ENCODE measurements at regions not wholly inside any gene's neighbourhood (a gene's known extent, or its start where the extent isn't known, plus 50 kb on each side); places are given as distances from the start of the nearest gene placed in this dataset.
A peak's percentile ranks its signal among the peaks of the same experiment; 100 is the strongest.

DNA sequence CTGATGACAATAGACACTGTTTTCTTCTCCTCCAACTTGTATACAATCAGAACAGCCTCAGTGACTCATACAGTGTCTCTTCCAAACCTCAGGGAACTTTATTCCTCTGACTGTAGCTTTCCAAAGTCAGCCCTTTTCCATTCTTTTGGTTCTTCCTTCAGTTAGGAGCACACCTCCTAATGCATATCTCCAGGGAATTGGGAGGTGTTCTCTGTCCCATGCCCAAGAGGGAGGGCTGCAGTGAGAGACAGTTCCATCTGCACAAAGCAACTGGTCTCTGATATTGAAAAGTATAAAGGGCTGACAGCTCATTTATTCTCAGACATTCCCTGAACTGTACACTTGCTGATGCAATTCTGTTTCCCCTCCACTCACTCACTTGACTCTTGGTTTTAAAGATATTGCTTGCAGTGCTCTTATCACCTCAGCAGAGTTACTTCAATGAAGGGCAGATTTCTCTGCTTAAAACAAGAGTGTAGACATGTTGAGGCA, 337.8 kb upstream of the TBC1D5 start:
- Histone ChIP-seq H3K4me1 (ENCODE audit: insufficient read depth, low read length) (peaks cover 12% of the 10 kb centered on the region), H3K36me3 (ENCODE audit: insufficient read depth, low read length) (no peaks in the 10 kb centered on the region), H4K20me1 (ENCODE audit: insufficient read depth, low read length) (no peaks in the 10 kb centered on the region), H3K4me3 (ENCODE audit: insufficient read depth, low read length) (no peak overlapping the region), H2AFZ (ENCODE audit: low read length) (peak overlapping the region; percentile 60), H3K79me2 (ENCODE audit: insufficient read depth, low read length) (no peaks in the 10 kb centered on the region), H3K4me2 (ENCODE audit: insufficient read depth, low read length) (peak overlapping the region; percentile 15), H3K9me3 (ENCODE audit: low read depth, low read length) (no peaks in the 10 kb centered on the region), H3K27ac (ENCODE audit: low read depth, low read length) (no peak overlapping the region), H3K27me3 (ENCODE audit: insufficient read depth, low read length) (no peaks in the 10 kb centered on the region)
- no peak for TF ChIP-seq CTCF (IDR thresholded peaks at IDR 0.05; ENCODE audit: extremely low read depth, low read depth, low read length)
- peak; percentile 62 for DNase-seq (ENCODE audit: insufficient read length, low spot score, missing footprints)

- H3K27ac ChIP-seq (ENCODE audit: low read depth, low read length), result no peak overlapping the region
- DNase-seq (ENCODE audit: insufficient read length, low spot score, missing footprints), result no peak
Observed at GRCh38 chr3:18079739-18080138, 337.3 kb upstream of the TBC1D5 start.

DNA sequence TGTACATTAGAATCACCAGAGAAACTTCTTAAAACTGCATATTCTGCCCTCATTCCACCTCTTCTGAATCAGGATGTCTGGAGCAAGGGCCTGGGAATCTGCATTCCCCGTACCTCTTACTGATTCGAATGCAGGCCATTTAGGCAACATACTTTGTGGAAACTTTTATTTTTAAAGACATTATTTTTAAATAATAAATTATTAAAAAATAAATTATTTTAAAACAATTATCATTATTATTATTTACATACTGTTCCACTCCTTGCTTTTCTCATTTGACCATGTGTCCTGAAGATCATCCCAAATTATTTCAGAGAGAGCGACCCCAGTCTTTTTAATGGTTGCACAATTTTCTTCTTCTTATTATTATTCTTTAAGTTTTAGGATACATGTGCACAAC, 336.6 kb upstream of the TBC1D5 start:
- H3K36me3 ChIP-seq (ENCODE audit: insufficient read depth, low read length), result no peaks in the 10 kb centered on the region
- no peak for TF ChIP-seq CTCF (IDR thresholded peaks at IDR 0.05; ENCODE audit: extremely low read depth, low read depth, low read length)
- H3K9me3 ChIP-seq (ENCODE audit: low read depth, low read length), result no peaks in the 10 kb centered on the region
- no peak for DNase-seq (ENCODE audit: insufficient read length, low spot score, missing footprints)
- H2AFZ ChIP-seq (ENCODE audit: low read length), result no peak overlapping the region
- H3K4me1 ChIP-seq (ENCODE audit: insufficient read depth, low read length), result peaks cover 12% of the 10 kb centered on the region
- H4K20me1 ChIP-seq (ENCODE audit: insufficient read depth, low read length), result no peaks in the 10 kb centered on the region
- no peak overlapping the region for H3K4me2 ChIP-seq (ENCODE audit: insufficient read depth, low read length)
- no peak overlapping the region for H3K27ac ChIP-seq (ENCODE audit: low read depth, low read length)
- no peak overlapping the region for H3K4me3 ChIP-seq (ENCODE audit: insufficient read depth, low read length)
- no peaks in the 10 kb centered on the region for H3K27me3 ChIP-seq (ENCODE audit: insufficient read depth, low read length)
- no peaks in the 10 kb centered on the region for H3K79me2 ChIP-seq (ENCODE audit: insufficient read depth, low read length)

More at GRCh38 chr3:18079739-18080138, 337.3 kb upstream of the TBC1D5 start:
- Histone ChIP-seq H3K4me1 (ENCODE audit: insufficient read depth, low read length) (peaks cover 12% of the 10 kb centered on the region), H3K27me3 (ENCODE audit: insufficient read depth, low read length) (no peaks in the 10 kb centered on the region), H4K20me1 (ENCODE audit: insufficient read depth, low read length) (no peaks in the 10 kb centered on the region), H3K36me3 (ENCODE audit: insufficient read depth, low read length) (no peaks in the 10 kb centered on the region), H3K79me2 (ENCODE audit: insufficient read depth, low read length) (no peaks in the 10 kb centered on the region), H3K9me3 (ENCODE audit: low read depth, low read length) (no peaks in the 10 kb centered on the region), H3K4me2 (ENCODE audit: insufficient read depth, low read length) (no peak overlapping the region), H3K4me3 (ENCODE audit: insufficient read depth, low read length) (no peak overlapping the region), H2AFZ (ENCODE audit: low read length) (no peak overlapping the region)
- TF ChIP-seq CTCF (IDR thresholded peaks at IDR 0.05; ENCODE audit: extremely low read depth, low read depth, low read length), result no peak

- no peak overlapping the region for H3K27ac ChIP-seq (ENCODE audit: low read depth, low read length)
- no peaks in the 10 kb centered on the region for H3K36me3 ChIP-seq (ENCODE audit: insufficient read depth, low read length)
- no peaks in the 10 kb centered on the region for H3K27me3 ChIP-seq (ENCODE audit: insufficient read depth, low read length)
- no peak overlapping the region for H3K4me3 ChIP-seq (ENCODE audit: insufficient read depth, low read length)
- peak overlapping the region; percentile 41 for H2AFZ ChIP-seq (ENCODE audit: low read length)
- H3K4me1 ChIP-seq (ENCODE audit: insufficient read depth, low read length), result peaks cover 12% of the 10 kb centered on the region
- H4K20me1 ChIP-seq (ENCODE audit: insufficient read depth, low read length), result no peaks in the 10 kb centered on the region
- TF ChIP-seq CTCF (IDR thresholded peaks at IDR 0.05; ENCODE audit: extremely low read depth, low read depth, low read length), result no peak
- H3K9me3 ChIP-seq (ENCODE audit: low read depth, low read length), result no peaks in the 10 kb centered on the region
- H3K4me2 ChIP-seq (ENCODE audit: insufficient read depth, low read length), result no peak overlapping the region
- DNase-seq (ENCODE audit: insufficient read length, low spot score, missing footprints), result no peak
- no peaks in the 10 kb centered on the region for H3K79me2 ChIP-seq (ENCODE audit: insufficient read depth, low read length)
Observed at GRCh38 chr3:18077128-18077840, 334.9 kb upstream of the TBC1D5 start.
